ENCODE measurements at regions not wholly inside any gene's neighbourhood (a gene's known extent, or its start where the extent isn't known, plus 50 kb on each side); places are given as distances from the start of the nearest gene placed in this dataset.

- no peaks in the 10 kb centered on the region for H3K9me3 ChIP-seq (replicated peaks in 1 of 3)
- 0 to 64% (median 55%) methylated on average over 1 of the region's 1 CpG for WGBS, 4 donors
- H3K27me3 ChIP-seq, result no peaks in the 10 kb centered on the region
- intact Hi-C loops (cut with DNase I), result no loop called here
- TF ChIP-seq CTCF (IDR thresholded peaks at IDR 0.05), result no peak
- TF ChIP-seq POLR2A (IDR thresholded peaks at IDR 0.05), result no peak
- no peak overlapping the region for H3K4me3 ChIP-seq
- no peaks in the 10 kb centered on the region for H3K4me1 ChIP-seq (replicated peaks in 1 of 2)
- DNase-seq, result no peak
- H3K36me3 ChIP-seq (replicated peaks in 1 of 2), result no peaks in the 10 kb centered on the region
- H3K27ac ChIP-seq, result no peak overlapping the region
These were observed 255.7 kb downstream of the ARL6IP6 start for GRCh38 chr2:152974146-152974545.

GRCh38 chr2:152971685-152972084 is 253.3 kb downstream of the ARL6IP6 start:
- no peaks in the 10 kb centered on the region for H3K27me3 ChIP-seq
- TF ChIP-seq CTCF (IDR thresholded peaks at IDR 0.05) (no peak), POLR2A (IDR thresholded peaks at IDR 0.05) (no peak)

GRCh38 chr2:152962446-152962845 is 244.0 kb downstream of the ARL6IP6 start:
- no peak overlapping the region for H3K27ac ChIP-seq
- H3K36me3 ChIP-seq (replicated peaks in 1 of 2), result no peaks in the 10 kb centered on the region
- DNase-seq, result no peak
- 65 to 82% (median 75%) methylated on average over 2 of the region's 2 CpGs for WGBS, 4 donors
- no peaks in the 10 kb centered on the region for H3K4me1 ChIP-seq (replicated peaks in 1 of 2)
- no peaks in the 10 kb centered on the region for H3K27me3 ChIP-seq
- intact Hi-C loops (cut with DNase I), result no loop called here
- no peaks in the 10 kb centered on the region for H3K9me3 ChIP-seq (replicated peaks in 1 of 3)
- TF ChIP-seq POLR2A (IDR thresholded peaks at IDR 0.05), result no peak
- TF ChIP-seq CTCF (IDR thresholded peaks at IDR 0.05), result no peak
- no peak overlapping the region for H3K4me3 ChIP-seq

More at GRCh38 chr2:152971685-152972084, 253.3 kb downstream of the ARL6IP6 start:
- 62 to 86% (median 72%) methylated on average over 1 of the region's 1 CpG for WGBS, 4 donors
- Histone ChIP-seq H3K27ac (no peak overlapping the region), H3K4me1 (replicated peaks in 1 of 2) (no peaks in the 10 kb centered on the region), H3K9me3 (replicated peaks in 1 of 3) (no peaks in the 10 kb centered on the region), H3K36me3 (replicated peaks in 1 of 2) (no peaks in the 10 kb centered on the region), H3K4me3 (no peak overlapping the region)
- no peak for DNase-seq
- intact Hi-C loops (cut with DNase I), result no loop called here

GRCh38 chr2:152961351-152961750 is 242.9 kb downstream of the ARL6IP6 start:
- Histone ChIP-seq H3K4me1 (replicated peaks in 1 of 2) (no peaks in the 10 kb centered on the region), H3K27ac (no peak overlapping the region), H3K36me3 (replicated peaks in 1 of 2) (no peaks in the 10 kb centered on the region), H3K4me3 (no peak overlapping the region), H3K27me3 (no peaks in the 10 kb centered on the region), H3K9me3 (replicated peaks in 1 of 3) (no peaks in the 10 kb centered on the region)
- DNase-seq, result no peak
- TF ChIP-seq CTCF (IDR thresholded peaks at IDR 0.05), result no peak
- TF ChIP-seq POLR2A (IDR thresholded peaks at IDR 0.05), result no peak
- intact Hi-C loops (cut with DNase I), result no loop called here
- 59 to 73% (median 65%) methylated on average over 4 of the region's 4 CpGs for WGBS, 4 donors
